SK-N-SH (cell line): ENCODE measurements at regions not wholly inside any gene's neighbourhood (a gene's known extent, or its start where the extent isn't known, plus 50 kb on each side); places are given as distances from the start of the nearest gene placed in this dataset.

Experiments used
- CTCF ChIA-PET: fragments of 300-600, 350-600 bp; formaldehyde crosslinking; extraction: SDS; loops from one replicate; lab custom pipeline; 2021; lab: Yijun Ruan, JAX
- POLR2A ChIA-PET: fragments of 350-600 bp; sonication (Branson Sonifier 250); formaldehyde crosslinking; extraction: SDS; loops from one replicate; lab custom pipeline; 2020; ENCODE audit warnings: antibody characterized with exemption, inconsistent platforms; lab: Yijun Ruan, JAX
- DNase-seq: peaks from one replicate; pipeline ENCODE4 v3.0.0; 2012
- H2AFZ ChIP-seq: fragments of 200-600 bp; sonication (generic); 2 replicates; pipeline ENCODE4 v1.8.1; 2016; ENCODE audit warnings: antibody characterized with exemption, mild to moderate bottlenecking, low read depth
- H3F3A ChIP-seq: fragments of 200-600 bp; sonication (generic); replicated peaks from 2 replicates; pipeline ENCODE3; 2016; ENCODE audit warnings: antibody characterized with exemption, mild to moderate bottlenecking; ENCODE audit not compliant: insufficient read depth
- H3K27ac ChIP-seq, 2 experiments: fragments of 200-500 bp in 1 of 2; fragments of 200-600 bp in 1 of 2; sonication (Bioruptor generic) in 1 of 2; sonication (generic), shearing (Covaris generic) in 1 of 2; 2 replicates each; pipeline versions ENCODE4 v1.5.1 to v1.6.1; 2014 to 2016; ENCODE audit warnings: low read depth in 2 of 2, inconsistent platforms in 1 of 2, low read length in 1 of 2, mild to moderate bottlenecking in 1 of 2, mixed read lengths in 1 of 2
- H3K27me3 ChIP-seq: fragments of 200-600 bp; sonication (generic), shearing (Covaris generic); 2 replicates; pipeline ENCODE4 v1.6.1; 2016; ENCODE audit warnings: mixed run types; ENCODE audit not compliant: insufficient read depth
- H3K36me3 ChIP-seq, 2 experiments: fragments of 200-500 bp in 1 of 2; fragments of 200-600 bp in 1 of 2; sonication (Bioruptor generic) in 1 of 2; sonication (generic) in 1 of 2; replicated peaks in 1 of 2; 2 replicates each; pipeline versions ENCODE3 to v1.5.1; 2014 to 2016; ENCODE audit warnings: low read length in 1 of 2, mild to moderate bottlenecking in 1 of 2; ENCODE audit not compliant: insufficient read depth in 2 of 2, control insufficient read depth in 1 of 2
- H3K4me1 ChIP-seq, 2 experiments: fragments of 200-500 bp in 1 of 2; fragments of 200-600 bp in 1 of 2; sonication (Bioruptor generic) in 1 of 2; sonication (generic), shearing (Covaris generic) in 1 of 2; 2 replicates each; pipeline versions ENCODE4 v1.5.1 to v1.6.1; 2014 to 2016; ENCODE audit warnings: low read depth in 1 of 2, low read length in 1 of 2, mixed run types in 1 of 2; ENCODE audit not compliant: insufficient read depth in 2 of 2, control insufficient read depth in 1 of 2
- H3K4me2 ChIP-seq: fragments of 200-600 bp; sonication (generic), shearing (Covaris generic); 2 replicates; pipeline ENCODE4 v1.6.1; 2017; ENCODE audit warnings: mixed run types
- H3K4me3 ChIP-seq, 2 experiments: fragments of 200-500 bp in 1 of 2; fragments of 200-600 bp in 1 of 2; sonication (Bioruptor generic) in 1 of 2; sonication (generic), shearing (Covaris generic) in 1 of 2; 2 replicates each; pipeline versions ENCODE4 v1.5.1 to v1.8.1; 2014 to 2016; ENCODE audit warnings: low read depth in 2 of 2, inconsistent platforms in 1 of 2, low read length in 1 of 2, mild to moderate bottlenecking in 1 of 2, mixed read lengths in 1 of 2, moderate library complexity in 1 of 2
- H3K79me2 ChIP-seq: fragments of 200-600 bp; sonication (generic); 2 replicates; pipeline ENCODE4 v1.8.1; 2017; ENCODE audit warnings: mild to moderate bottlenecking; ENCODE audit not compliant: insufficient read depth
- H3K9ac ChIP-seq: fragments of 200-600 bp; sonication (generic); 2 replicates; pipeline ENCODE4 v1.6.1; 2017; ENCODE audit warnings: mixed run types
- H3K9me2 ChIP-seq: fragments of 200-600 bp; sonication (generic); 2 replicates; pipeline ENCODE4 v1.6.1; 2017; ENCODE audit warnings: mixed run types
- H3K9me3 ChIP-seq: fragments of 200-600 bp; sonication (generic); 2 replicates; pipeline ENCODE4 v1.6.1; 2017; ENCODE audit warnings: mixed run types, mild to moderate bottlenecking, moderate library complexity
- H4K20me1 ChIP-seq: fragments of 200-600 bp; sonication (generic); 2 replicates; pipeline ENCODE4 v1.6.1; 2017; ENCODE audit warnings: mild to moderate bottlenecking, mixed run types; ENCODE audit not compliant: insufficient read depth
- EP300 ChIP-seq, 2 experiments: IDR thresholded peaks; 2 replicates each; pipeline versions ENCODE4 v1.4.0 to v1.6.1; 2012; ENCODE audit warnings: borderline replicate concordance in 1 of 2, low read depth in 1 of 2, low read length in 1 of 2
- EZH2phosphoT487 ChIP-seq: fragments of 200-600 bp; sonication (generic); IDR thresholded peaks from 2 replicates; pipeline ENCODE4 v1.6.1; 2017; ENCODE audit warnings: low read depth, mixed run types, mild to moderate bottlenecking, antibody characterized with exemption, moderate library complexity, borderline replicate concordance
- FOSL2 ChIP-seq: IDR thresholded peaks from 2 replicates; pipeline ENCODE4 v1.4.0; 2012; ENCODE audit warnings: low read depth, mild to moderate bottlenecking, moderate library complexity, borderline replicate concordance
- FOXJ3 ChIP-seq: sonication (generic); formaldehyde crosslinking; IDR thresholded peaks from 2 replicates; pipeline ENCODE4 v1.5.1; 2020; ENCODE audit warnings: mild to moderate bottlenecking, missing genetic modification reagents
- FOXM1 ChIP-seq: IDR thresholded peaks from 2 replicates; pipeline ENCODE4 v1.4.0; 2012; ENCODE audit warnings: low read depth, mild to moderate bottlenecking
- MEF2A ChIP-seq: IDR thresholded peaks from 2 replicates; pipeline ENCODE4 v1.4.0; 2012; ENCODE audit warnings: low read depth, borderline replicate concordance
- MXI1 ChIP-seq: IDR thresholded peaks from 2 replicates; pipeline ENCODE4 v1.6.1; 2012; ENCODE audit warnings: mild to moderate bottlenecking, low read depth, low read length, improper control_type of control experiment
- NFIC ChIP-seq: IDR thresholded peaks from 2 replicates; pipeline ENCODE4 v1.4.0; 2012; ENCODE audit warnings: borderline replicate concordance
- NRF1 ChIP-seq: IDR thresholded peaks from 2 replicates; pipeline ENCODE4 v1.6.1; 2012; ENCODE audit warnings: low read depth, mild to moderate bottlenecking, low read length
- RAD21 ChIP-seq: IDR thresholded peaks from 2 replicates; pipeline ENCODE4 v1.6.1; 2012; ENCODE audit warnings: mild to moderate bottlenecking, low read length
- RCOR1 ChIP-seq: fragments of 150-350 bp; IDR thresholded peaks from 2 replicates; pipeline ENCODE4 v1.6.1; 2017; ENCODE audit warnings: antibody characterized with exemption, low read length
- REST ChIP-seq: IDR thresholded peaks from 2 replicates; pipeline ENCODE4 v1.6.1; 2012; ENCODE audit warnings: mild to moderate bottlenecking, low read depth, low read length, moderate library complexity
- RFX5 ChIP-seq: IDR thresholded peaks from 2 replicates; pipeline ENCODE4 v1.6.1; 2012; ENCODE audit warnings: mild to moderate bottlenecking, improper control_type of control experiment, low read length
- RXRA ChIP-seq: IDR thresholded peaks from 2 replicates; pipeline ENCODE4 v1.4.0; 2012; ENCODE audit warnings: low read depth, mild to moderate bottlenecking, borderline replicate concordance
- SMC3 ChIP-seq: IDR thresholded peaks from 2 replicates; pipeline ENCODE4 v1.6.1; 2012; ENCODE audit warnings: low read depth, low read length, improper control_type of control experiment
- TAF1 ChIP-seq: IDR thresholded peaks from 2 replicates; pipeline ENCODE4 v1.6.1; 2012; ENCODE audit warnings: low read depth, mild to moderate bottlenecking, low read length, moderate library complexity, borderline replicate concordance
- YY1 ChIP-seq: IDR thresholded peaks from 2 replicates; pipeline ENCODE4 v1.4.0; 2012; ENCODE audit warnings: low read depth, mild to moderate bottlenecking
- WGBS: methylation state at CpG from one replicate; pipeline ENCODE4 v1.1.6; 2017; ENCODE audit warnings: low lambda C conversion rate; 5-methylcytosine and 5-hydroxymethylcytosine counted together
- TF ChIP-seq, protein P1 (sequence below): fragments of 150-350 bp; IDR thresholded peaks from 2 replicates; pipeline ENCODE4 v1.6.1; 2016; ENCODE audit warnings: mild to moderate bottlenecking, low read depth, low read length

- H3K79me2 ChIP-seq = no peaks in the 10 kb centered on the region
- ChIA-PET POLR2A (interaction anchor here (0.6 kb wide), 1 partner anchor 322 kb away, joined by 3 read pairs; no protein-coding TSS in a partner anchor), CTCF (interaction anchor here (1.1 to 3.7 kb wide), 5 partner anchors 17 to 330 kb away, joined by 3 to 28 read pairs (median 4); partner anchors contain the start of gene TRABD2B)
- H3K9ac ChIP-seq = no peak overlapping the region
- no peaks in the 10 kb centered on the region for H3K9me2 ChIP-seq
- no peak overlapping the region for H3K27ac ChIP-seq
- peaks cover 7% of the 10 kb centered on the region for H3F3A ChIP-seq
- 40% methylated on average over 9 of the region's 9 CpGs for WGBS
- no peak overlapping the region for H3K4me2 ChIP-seq
- no peaks in the 10 kb centered on the region for H3K9me3 ChIP-seq
- H3K4me1 ChIP-seq = peaks cover 6 to 22% of the 10 kb centered on the region in 2 experiments; a peak in 2 of 4 replicates
- no peaks in the 10 kb centered on the region for H4K20me1 ChIP-seq
- H3K36me3 ChIP-seq = no peaks in the 10 kb centered on the region
- no peak overlapping the region for H2AFZ ChIP-seq
- H3K27me3 ChIP-seq = no peaks in the 10 kb centered on the region
- no peak for DNase-seq
- no peak overlapping the region for H3K4me3 ChIP-seq
- TF ChIP-seq RCOR1 = no peak
- no peak for TF ChIP-seq NRF1
- no peak for TF ChIP-seq REST
Observed at GRCh38 chr1:48055876-48056764, 58.9 kb upstream of the TRABD2B start.

GRCh38 chr1:48054232-48054631 is 57.0 kb upstream of the TRABD2B start:
- Histone ChIP-seq H3K9ac (no peak overlapping the region), H3K27me3 (no peaks in the 10 kb centered on the region), H3K9me2 (no peaks in the 10 kb centered on the region), H3K36me3 (no peaks in the 10 kb centered on the region), H3K27ac (no peak overlapping the region), H4K20me1 (no peaks in the 10 kb centered on the region), H2AFZ (no peak overlapping the region), H3K4me3 (no peak overlapping the region), H3K4me2 (no peak overlapping the region), H3K9me3 (no peaks in the 10 kb centered on the region), H3F3A (peaks cover 7% of the 10 kb centered on the region), H3K4me1 (peaks cover 6 to 22% of the 10 kb centered on the region in 2 experiments; a peak in 2 of 4 replicates), H3K79me2 (no peaks in the 10 kb centered on the region)
- DNase-seq = no peak
- ChIA-PET CTCF (interaction anchor here (1.5 to 3.7 kb wide), 2 partner anchors 39 to 56 kb away, joined by 3 to 28 read pairs; partner anchors contain the start of gene TRABD2B), POLR2A (no interaction called here)
- no peak for TF ChIP-seq SMC3
- no peak for TF ChIP-seq RAD21
- no peak for TF ChIP-seq RFX5
- TF ChIP-seq, protein P1, sequence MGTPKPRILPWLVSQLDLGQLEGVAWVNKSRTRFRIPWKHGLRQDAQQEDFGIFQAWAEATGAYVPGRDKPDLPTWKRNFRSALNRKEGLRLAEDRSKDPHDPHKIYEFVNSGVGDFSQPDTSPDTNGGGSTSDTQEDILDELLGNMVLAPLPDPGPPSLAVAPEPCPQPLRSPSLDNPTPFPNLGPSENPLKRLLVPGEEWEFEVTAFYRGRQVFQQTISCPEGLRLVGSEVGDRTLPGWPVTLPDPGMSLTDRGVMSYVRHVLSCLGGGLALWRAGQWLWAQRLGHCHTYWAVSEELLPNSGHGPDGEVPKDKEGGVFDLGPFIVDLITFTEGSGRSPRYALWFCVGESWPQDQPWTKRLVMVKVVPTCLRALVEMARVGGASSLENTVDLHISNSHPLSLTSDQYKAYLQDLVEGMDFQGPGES = no peak
- no peak for TF ChIP-seq TAF1
- no peak for TF ChIP-seq RCOR1
- no peak for TF ChIP-seq YY1
- no peak for TF ChIP-seq MXI1
- no peak for TF ChIP-seq EP300 (IDR thresholded peaks at IDR 0.05; ENCODE audit: borderline replicate concordance in 1 of 2, low read depth in 1 of 2, low read length in 1 of 2)
- no peak for TF ChIP-seq REST
- TF ChIP-seq MEF2A = no peak
- no peak for TF ChIP-seq NFIC
- TF ChIP-seq FOXM1 = no peak
- no peak for TF ChIP-seq RXRA
- no peak for TF ChIP-seq FOXJ3 (CRISPR knock-in tag)
- no peak for TF ChIP-seq FOSL2
- no peak for TF ChIP-seq NRF1
- no peak for TF ChIP-seq EZH2phosphoT487
